GM12873 (cell line): ENCODE measurements at regions not wholly inside any gene's neighbourhood (a gene's known extent, or its start where the extent isn't known, plus 50 kb on each side); places are given as distances from the start of the nearest gene placed in this dataset.

Experiments used
- TF ChIP-seq, protein P1 (sequence below): IDR thresholded peaks from 2 replicates; pipeline ENCODE4 v1.5.1; 2012; ENCODE audit warnings: low read depth, mild to moderate bottlenecking, moderate library complexity, low read length, control low read depth; ENCODE audit not compliant: insufficient read depth; ENCODE audit errors: missing control alignments

DNA sequence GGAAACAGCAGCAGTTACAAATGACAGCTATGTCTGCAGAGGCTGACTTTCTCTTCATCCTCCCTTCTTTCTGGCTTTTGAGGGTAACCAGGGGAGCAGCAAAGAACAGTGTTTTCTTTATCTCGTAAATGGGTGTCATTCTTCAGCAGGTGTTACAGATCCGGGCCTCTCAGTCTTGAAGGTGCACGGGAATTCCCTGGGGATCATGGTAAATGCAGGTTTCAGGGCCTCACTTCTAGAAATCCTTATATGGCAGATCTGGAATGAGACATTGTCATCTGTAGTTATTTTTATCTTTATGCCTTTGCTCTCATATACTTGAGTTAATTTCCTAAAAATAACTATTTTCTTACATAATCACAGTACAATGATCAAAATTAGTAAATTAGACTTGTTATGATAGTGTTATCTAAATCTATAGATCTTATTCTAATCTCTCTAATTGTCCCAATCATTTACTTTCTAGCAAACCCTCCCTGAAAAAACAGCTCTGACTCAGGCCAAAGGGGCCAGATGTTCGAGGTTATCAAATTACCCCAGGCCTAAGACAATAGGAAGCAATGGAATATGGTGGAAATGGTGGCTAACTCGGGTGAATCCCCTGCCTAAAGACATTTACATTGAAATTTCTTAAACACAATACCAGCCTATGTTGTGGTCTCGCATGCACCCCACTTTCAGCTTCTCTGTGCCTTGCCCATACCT, 145.0 kb downstream of the CAND1 start:
- TF ChIP-seq, protein P1, sequence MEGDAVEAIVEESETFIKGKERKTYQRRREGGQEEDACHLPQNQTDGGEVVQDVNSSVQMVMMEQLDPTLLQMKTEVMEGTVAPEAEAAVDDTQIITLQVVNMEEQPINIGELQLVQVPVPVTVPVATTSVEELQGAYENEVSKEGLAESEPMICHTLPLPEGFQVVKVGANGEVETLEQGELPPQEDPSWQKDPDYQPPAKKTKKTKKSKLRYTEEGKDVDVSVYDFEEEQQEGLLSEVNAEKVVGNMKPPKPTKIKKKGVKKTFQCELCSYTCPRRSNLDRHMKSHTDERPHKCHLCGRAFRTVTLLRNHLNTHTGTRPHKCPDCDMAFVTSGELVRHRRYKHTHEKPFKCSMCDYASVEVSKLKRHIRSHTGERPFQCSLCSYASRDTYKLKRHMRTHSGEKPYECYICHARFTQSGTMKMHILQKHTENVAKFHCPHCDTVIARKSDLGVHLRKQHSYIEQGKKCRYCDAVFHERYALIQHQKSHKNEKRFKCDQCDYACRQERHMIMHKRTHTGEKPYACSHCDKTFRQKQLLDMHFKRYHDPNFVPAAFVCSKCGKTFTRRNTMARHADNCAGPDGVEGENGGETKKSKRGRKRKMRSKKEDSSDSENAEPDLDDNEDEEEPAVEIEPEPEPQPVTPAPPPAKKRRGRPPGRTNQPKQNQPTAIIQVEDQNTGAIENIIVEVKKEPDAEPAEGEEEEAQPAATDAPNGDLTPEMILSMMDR = no peak

DNA sequence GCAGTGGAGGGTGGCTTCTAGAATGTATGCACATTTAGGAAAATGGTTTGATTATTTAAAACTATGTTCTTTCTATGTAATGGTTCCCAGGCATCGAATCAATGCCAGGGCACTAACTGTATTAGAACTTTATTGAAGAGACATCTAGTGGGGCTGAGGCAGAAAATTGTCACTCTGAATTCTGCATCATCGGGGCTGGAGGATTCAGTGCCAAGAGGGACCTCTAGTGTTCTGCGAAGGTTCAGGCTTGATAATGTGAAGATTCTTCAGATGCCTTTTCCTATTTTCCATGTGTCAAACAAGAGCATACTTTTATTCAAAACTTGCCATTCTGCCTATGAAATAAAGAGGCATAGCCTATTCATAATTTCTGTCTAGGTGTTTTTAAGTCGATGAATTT, 146.3 kb downstream of the CAND1 start:
- TF ChIP-seq, protein P1 = peak; percentile 34

DNA sequence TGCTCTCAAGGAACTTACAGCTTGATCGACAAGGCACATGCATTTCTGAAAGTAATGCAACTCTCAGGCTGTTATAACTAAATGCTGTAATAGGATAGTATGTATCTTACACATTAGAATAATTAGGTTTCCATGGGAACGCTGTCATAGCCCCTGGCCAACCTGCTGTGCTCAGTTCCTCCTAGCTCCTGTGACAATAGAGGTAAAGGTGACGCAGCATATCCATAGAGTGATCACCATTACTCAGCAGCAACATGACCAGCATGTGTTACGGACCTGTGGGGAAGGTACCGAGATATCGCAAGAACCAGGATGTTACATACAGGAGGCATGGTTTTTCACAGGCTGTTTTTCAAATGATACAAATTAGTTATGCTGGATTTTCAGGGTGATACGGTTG, 150.7 kb downstream of the CAND1 start:
- TF ChIP-seq, protein P1 = no peak

DNA sequence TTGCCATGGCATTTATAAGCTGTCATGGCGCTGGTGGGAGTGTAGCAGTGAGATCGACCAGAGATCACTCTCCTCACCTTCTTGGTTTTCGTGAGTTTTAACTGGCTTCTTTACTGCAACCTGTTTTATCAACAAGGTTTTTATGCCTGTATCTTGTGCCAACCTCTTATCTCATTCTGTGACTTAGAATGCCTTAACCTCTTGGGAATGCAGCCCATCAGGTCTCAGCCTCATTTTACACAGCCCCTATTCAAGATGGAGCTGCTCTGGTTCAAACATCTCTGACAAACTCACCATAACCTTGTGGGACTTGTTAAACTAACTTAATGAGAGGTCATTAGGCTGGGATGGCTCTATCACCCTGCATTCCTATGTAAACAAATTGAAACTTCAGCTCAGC, 151.3 kb downstream of the CAND1 start:
- TF ChIP-seq, protein P1 = no peak

DNA sequence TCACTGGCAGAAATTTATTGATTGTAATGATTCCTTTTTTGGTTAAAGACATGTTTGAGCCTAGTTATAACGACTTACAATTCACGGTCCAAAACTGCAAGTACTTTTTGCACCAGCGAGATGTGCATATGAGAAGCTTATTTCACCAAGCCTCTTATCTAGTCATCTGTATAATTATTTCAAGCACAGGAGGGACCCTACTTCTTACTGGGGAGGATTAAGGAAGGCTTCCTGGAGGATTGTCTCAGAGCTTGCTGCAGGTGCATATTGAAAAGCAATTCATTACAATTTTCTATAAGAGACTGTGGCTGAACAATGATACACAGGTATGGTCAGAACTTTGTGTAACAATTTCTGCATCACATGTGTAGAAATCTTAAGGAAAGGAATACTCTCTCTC, 152.9 kb downstream of the CAND1 start:
- TF ChIP-seq, protein P1 = no peak

DNA sequence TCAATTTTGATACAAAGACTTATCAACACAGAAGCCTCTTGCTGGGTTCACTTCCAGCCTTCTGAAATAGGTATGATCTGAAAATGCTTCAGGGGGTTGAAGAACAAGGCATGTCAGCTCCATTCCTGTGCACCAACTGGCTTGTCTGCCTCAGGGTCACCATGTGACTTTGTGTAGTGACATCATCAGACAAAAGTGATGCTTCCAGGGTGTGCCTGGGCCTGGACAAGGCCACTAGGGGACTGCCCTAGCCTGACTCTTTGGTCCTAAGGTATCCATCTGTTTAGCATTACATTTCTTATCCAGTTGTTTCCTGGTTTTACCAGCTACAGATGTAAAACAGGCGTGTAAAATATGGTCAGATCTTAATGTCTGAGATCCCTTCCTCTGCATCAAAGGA, 155.6 kb downstream of the CAND1 start:
- TF ChIP-seq, protein P1 = no peak

DNA sequence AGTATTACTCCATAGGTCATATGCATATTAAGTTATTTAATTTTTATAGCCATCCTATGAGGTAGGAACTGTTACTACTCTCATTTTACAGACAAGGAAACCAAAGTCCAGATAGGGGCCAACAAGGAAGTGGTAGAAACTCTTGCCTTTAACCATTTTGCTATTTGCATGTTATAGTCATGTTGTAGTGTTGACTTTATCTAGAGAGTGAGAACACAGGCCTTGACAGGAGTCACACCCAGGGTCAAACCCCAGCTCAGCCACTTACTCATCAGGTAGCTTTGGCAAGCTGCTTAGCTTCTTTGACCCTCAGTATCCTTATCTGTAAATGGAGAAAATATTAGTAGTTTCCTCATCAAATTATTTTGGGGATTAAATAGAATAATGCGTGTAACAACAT, 156.2 kb downstream of the CAND1 start:
- TF ChIP-seq, protein P1 = no peak
